Stimulated activated CD8-positive, alpha-beta memory T cell treated with anti-CD3 and anti-CD28 coated beads, Interleukin-2, amount 100 ng/mL, for 48 hours (primary cell): ENCODE measurements at regions not wholly inside any gene's neighbourhood (a gene's known extent, or its start where the extent isn't known, plus 50 kb on each side); places are given as distances from the start of the nearest gene placed in this dataset.

ENCODE experiments used
- DNase-seq, 2 donors: peaks; one replicate each; pipeline ENCODE4 v3.0.0-alpha.2; 2020; ENCODE audit warnings: low read depth in 2 of 2

- DNase-seq = no peak
Observed at GRCh38 chr12:130216031-130216430, 53.8 kb downstream of the FZD10 start.

GRCh38 chr12:130218682-130219081 lies 56.4 kb downstream of the FZD10 start:
- no peak for DNase-seq

DNA sequence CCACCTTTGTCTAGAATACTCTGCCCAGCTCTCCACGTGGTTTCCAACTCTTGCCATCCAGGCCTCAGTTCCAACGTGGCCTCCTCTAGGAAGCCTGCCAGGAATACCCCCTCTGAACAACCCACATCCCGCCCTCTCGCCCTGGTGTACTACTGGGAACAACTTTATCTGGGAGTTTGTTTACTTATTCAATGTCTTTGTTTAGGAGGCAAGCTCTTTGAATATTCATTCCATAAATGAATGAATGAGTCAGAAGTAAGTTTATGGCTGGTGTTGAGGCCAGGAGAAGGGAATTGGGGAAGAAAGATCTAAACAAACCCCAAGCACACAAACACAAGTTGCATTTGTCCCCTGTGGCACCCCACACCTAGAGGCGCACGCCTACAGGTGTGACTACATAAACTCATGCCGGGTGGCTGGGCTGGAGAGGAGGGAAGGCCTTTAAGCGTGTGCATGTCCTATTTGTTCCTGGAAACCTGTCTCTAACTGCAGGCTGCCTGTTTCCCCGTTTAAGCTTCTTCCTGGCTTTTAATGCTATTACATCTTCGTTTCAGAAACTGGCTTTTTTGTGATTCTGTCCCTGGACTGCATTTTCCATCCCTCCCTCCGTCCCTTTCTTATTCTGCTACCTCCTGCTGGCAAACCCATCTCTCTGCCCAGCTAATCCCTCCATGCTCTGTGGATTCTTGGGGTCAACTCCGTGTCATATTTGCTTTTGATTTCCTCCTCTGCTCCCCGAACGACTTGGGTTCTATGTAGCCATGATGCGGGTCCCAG lies 57.9 kb downstream of the FZD10 start:
- DNase-seq = no peak

DNA sequence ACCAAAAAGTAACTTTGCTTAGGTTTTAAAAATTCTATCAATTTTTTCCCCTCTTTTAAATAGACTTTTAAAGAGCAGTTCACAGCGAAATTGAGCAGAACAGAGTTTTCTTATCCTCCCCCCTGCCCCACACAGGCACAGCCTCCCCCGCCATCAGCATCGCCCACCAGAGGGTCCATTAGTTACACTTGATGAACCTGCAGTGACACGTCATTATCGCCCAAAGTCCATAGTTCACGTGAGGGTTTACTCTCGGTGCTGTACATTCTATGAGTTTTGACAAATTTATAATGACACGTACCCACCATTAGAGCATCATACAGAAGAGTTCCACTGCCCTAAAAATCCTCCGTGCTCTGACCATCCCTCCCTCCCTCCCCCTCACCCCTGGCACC lies 58.4 kb downstream of the FZD10 start:
- DNase-seq = no peak

- DNase-seq = no peak
Observed at GRCh38 chr12:130222519-130223218, 60.4 kb downstream of the FZD10 start.

DNA sequence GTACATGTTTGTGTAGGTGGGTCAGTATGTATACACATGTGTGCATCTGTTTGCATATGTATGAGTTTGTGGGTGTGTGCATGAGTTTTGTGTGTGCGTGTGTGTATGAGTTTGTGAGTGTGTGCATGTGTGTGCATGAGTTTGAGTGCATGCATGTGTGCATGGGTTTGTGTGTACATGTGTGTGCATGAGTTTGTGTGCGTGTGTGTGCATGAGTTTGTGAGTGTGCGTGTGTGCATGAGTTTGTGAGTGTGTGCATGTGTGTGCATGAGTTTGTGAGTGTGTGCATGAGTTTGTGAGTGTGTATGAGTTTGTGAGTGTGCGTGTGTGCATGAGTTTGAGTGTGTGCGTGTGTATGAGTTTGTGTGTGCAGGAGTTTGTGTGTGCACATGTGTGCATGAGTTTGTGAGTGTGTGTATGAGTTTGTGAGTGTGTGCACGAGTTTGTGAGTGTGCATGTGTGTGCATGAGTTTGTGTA lies 61.5 kb downstream of the FZD10 start:
- no peak for DNase-seq

- DNase-seq = no peak
Observed at GRCh38 chr12:130224613-130225012, 62.3 kb downstream of the FZD10 start.

DNA sequence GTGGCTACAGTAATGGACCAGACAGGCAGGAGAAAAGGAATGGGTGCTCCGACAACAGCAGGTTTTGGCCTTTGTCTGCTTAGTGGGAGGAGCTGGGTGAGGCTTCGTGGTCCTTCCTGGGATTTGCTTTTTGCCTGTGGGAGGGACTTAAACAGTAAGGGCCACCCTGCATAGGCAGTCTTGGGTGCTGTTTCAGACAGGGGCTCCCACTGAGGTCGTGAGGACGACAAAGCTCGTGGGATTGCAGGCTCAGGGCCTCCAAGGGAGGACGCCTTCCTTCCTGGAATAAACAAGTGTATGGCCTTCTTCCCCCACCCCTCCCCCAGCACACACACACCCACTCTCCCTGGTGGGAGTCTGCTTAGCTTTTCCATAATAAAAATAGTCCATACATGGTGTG lies 63.1 kb downstream of the FZD10 start:
- no peak for DNase-seq

DNA sequence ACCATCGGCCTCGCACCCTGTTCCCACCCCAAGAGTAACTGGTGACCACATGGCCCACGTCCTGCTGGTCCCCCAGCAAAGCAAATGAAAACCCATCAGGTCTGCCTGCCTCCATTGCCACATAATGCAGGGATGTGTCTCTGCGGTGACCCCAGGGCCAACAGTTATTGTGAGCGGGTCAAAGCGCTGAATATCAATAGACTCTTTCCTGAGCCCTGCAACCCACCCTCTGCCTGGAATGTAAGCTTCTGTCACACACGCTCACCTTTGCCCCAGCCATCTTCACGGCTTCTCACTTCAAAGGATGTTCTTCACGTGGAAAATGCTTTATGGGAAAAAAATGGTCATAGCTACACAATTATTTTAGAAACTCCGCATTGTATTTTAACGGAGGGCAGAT lies 63.9 kb downstream of the FZD10 start:
- no peak for DNase-seq

GRCh38 chr12:130226771-130227170 lies 64.5 kb downstream of the FZD10 start:
- DNase-seq = no peak

DNA sequence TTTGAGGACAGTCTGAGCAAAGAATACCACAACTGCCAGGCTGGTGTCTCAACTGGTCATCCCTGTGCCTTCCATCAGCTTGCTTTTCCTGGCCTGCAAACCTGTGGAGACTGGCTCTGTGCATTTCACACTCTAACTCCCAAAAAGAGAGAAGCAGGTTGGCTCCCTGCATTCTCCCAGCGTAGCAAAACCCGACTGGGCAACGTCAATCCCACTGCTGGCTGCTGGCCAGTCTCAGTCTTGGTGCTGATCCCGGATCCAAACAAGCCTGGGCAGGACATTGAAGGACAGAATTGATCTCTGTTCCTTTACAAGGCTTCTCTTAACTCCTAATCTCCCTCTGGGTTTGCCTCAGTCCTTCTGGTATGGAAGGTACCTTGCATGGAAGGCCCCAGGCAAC lies 65.4 kb downstream of the FZD10 start:
- no peak for DNase-seq

DNA sequence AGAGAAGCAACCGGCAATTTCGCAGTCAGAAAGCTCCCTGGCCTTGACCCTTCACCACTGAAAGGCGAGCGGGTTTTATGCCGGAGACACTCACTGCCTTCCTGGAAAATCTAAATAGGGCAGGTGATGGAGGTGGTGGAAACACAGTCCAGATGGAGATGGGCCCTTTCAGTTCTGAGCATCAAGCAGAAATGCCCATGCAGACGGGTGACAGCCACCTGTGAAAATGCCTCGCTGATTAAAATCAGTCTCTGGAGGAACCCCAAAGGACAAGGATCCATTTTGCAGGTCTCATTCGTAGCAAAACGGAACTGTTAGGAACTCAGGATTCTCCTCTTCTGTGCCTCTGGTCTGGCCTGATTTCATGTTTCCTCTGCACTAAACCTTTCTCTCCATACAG lies 74.2 kb downstream of the FZD10 start:
- DNase-seq = no peak

DNA sequence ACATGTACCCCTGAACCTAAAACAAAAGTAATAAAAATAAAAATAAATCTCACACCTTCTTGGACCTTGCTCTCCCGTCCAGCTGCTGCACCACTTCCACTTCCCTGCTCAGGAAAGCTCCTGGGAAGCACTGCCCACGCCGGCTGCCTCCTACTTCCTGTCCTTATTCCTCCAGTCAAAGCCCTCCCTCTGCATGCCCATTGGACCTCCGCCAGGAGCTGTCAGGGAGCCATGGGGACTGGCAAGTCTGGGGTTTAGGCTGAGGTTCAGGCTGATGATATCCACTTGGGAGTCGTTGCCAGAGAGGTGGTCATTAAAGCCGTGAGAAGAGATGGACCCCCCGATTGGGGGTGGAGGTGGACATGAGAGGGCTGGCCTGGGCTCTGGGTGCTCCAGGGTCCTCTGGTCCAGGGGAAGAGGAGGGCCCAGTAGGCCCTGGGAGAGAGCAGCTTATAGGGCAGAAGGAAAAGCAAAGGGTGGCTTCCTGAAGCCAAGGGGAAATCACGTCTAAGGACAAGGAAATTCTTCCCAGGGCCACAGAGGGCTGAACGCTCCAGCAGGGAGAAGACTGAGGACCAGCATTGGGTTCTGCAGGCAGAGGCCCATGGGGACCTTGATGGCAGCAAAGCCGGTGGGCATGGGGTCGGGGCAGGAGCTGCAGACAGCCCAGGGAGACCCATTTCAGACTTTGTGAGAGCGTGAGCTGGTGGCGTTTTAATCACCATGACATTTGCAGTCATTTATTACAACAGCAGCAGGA lies 78.7 kb downstream of the FZD10 start:
- DNase-seq = no peak

DNA sequence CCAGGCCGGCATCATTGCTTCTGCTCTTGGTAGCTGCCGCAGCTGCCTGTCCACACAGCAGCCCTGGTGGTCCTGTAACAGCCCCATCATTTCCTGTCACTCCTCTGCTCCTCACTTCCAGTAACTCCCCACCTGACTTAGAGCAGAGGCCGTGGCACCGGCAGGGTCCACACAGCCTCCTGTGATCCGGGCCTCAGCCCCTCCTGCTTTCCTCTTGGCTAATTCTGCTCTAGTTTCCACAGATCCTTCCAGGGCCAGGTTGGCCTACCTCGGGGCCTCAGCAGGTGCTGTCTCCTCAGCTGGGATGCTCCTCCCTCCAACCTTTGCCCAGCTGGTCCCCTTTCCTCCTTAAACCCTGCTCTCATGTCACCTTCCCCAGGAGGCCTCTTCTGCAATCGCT lies 80.2 kb downstream of the FZD10 start:
- DNase-seq = no peak

DNA sequence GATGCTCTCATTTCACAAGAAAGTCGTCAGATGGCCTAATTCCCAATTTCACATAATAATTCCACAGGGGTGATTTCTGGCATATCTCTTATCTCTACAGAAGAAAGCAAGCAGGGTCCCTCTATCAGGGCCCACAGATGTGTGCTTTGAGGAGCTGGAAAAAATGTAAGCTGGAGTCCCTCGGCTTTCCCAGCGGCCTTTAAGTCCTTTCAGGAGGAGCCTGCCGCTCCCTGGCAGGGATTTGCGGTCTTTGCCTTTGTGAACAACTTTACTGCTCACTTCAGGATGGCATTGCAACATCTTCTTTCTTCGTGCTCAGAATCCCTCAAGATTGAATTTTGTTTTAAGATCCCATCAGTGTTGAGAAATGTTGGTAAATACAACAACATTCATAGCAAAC lies 83.0 kb downstream of the FZD10 start:
- no peak for DNase-seq

- no peak for DNase-seq
Observed at GRCh38 chr12:130246560-130246959, 84.3 kb downstream of the FZD10 start.

GRCh38 chr12:130247634-130248237 lies 85.5 kb downstream of the FZD10 start:
- DNase-seq = no peak

GRCh38 chr12:130249376-130249775 lies 87.1 kb downstream of the FZD10 start:
- no peak for DNase-seq

- no peak for DNase-seq
Observed at GRCh38 chr12:130251236-130251780, 86.4 kb upstream of the PIWIL1 start.

DNA sequence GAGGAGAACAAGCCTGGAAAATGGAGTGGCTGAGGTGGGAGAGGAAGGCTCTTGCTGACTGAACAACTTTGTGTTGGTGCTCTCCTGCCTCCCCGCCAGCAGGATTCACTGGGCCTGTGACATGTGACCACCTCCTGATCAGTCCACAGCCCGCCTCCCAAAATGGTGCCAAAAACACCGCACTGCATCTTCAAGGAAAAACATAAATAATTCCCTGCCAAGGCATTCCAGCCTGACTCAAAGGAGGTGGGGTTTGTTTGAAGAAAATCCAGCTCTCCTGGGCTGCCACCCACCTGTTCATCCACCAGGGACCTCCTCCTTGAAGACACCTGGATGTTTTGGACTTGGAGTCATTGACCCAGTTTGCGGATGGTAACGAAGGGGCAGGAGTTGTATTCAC lies 83.8 kb upstream of the PIWIL1 start:
- no peak for DNase-seq

GRCh38 chr12:130254461-130255276 lies 83.0 kb upstream of the PIWIL1 start:
- DNase-seq = no peak
